RWPE2 (cell line): ENCODE measurements at regions not wholly inside any gene's neighbourhood (a gene's known extent, or its start where the extent isn't known, plus 50 kb on each side); places are given as distances from the start of the nearest gene placed in this dataset.
"Not testable (repeated sequence)": the region's sequence is repeated elsewhere in the genome, so short reads cannot be mapped to it uniquely, and the experiment has no call there.

ENCODE experiments used
- ATAC-seq: fragments of 200-7000 bp; cut with Tn5 transposase; 3 replicates; pipeline ENCODE4 v1.9.1; 2021; ENCODE audit warnings: low read depth
- DNase-seq: peaks from one replicate; pipeline ENCODE4 v3.0.0-alpha.2; 2020; ENCODE audit warnings: low spot score
- H3K27ac ChIP-seq: fragments of 450-650 bp; 2 replicates; pipeline ENCODE4 v1.5.1; 2017; ENCODE audit warnings: mild to moderate bottlenecking; ENCODE audit not compliant: poor library complexity, severe bottlenecking
- H3K27me3 ChIP-seq: fragments of 250-450 bp; sonication (Bioruptor Pico); 2 replicates; pipeline ENCODE4 v1.5.1; 2021; ENCODE audit warnings: mild to moderate bottlenecking, moderate library complexity; ENCODE audit not compliant: insufficient read depth, poor library complexity, severe bottlenecking
- H3K36me3 ChIP-seq: fragments of 250-450 bp; sonication (Bioruptor Pico); 2 replicates; pipeline ENCODE4 v1.5.1; 2020; ENCODE audit warnings: low read depth, mild to moderate bottlenecking, moderate library complexity
- H3K4me1 ChIP-seq: fragments of 250-450 bp; sonication (Bioruptor Pico); 2 replicates; pipeline ENCODE4 v1.5.1; 2021; ENCODE audit warnings: mild to moderate bottlenecking, moderate library complexity; ENCODE audit not compliant: insufficient read depth, poor library complexity, severe bottlenecking
- H3K4me3 ChIP-seq: fragments of 250-450 bp; sonication (Bioruptor Pico); 2 replicates; pipeline ENCODE4 v1.5.1; 2021; ENCODE audit warnings: mild to moderate bottlenecking, moderate library complexity; ENCODE audit not compliant: severe bottlenecking
- H3K9me3 ChIP-seq: fragments of 250-450 bp; sonication (Bioruptor Pico); 2 replicates; pipeline ENCODE4 v1.5.1; 2021; ENCODE audit warnings: mild to moderate bottlenecking, moderate library complexity; ENCODE audit not compliant: severe bottlenecking
- TF ChIP-seq, protein P1 (sequence below): fragments of 450-650 bp; IDR thresholded peaks from one replicate; pipeline ENCODE4 v1.5.1; 2017; ENCODE audit warnings: mild to moderate bottlenecking, moderate library complexity; ENCODE audit not compliant: poor library complexity, severe bottlenecking

DNA sequence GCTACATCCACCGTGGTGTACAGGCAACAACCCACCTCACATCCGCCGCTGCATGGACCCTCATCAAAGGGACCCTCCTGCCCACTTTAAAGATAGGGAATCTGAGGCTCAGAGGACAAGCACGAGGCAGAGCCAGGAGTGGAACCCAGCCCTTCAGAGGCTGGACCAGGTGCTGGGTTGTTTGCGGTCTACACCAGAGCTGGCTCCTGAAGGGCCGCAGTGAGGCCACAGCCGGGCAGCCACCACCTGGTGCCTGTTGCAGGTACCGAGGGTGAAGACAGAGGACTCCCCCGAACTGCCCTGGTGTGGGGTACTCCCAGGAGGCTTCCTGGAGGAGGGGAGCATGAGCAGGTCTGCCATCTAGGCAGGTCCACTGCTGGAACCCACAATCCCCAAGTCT lies 78.8 kb downstream of the DHCR7 start:
- Histone ChIP-seq H3K9me3 (no peaks in the 10 kb centered on the region), H3K4me3 (no peak overlapping the region), H3K27ac (no peak overlapping the region), H3K4me1 (no peaks in the 10 kb centered on the region), H3K36me3 (no peaks in the 10 kb centered on the region), H3K27me3 (no peaks in the 10 kb centered on the region)
- TF ChIP-seq, protein P1, sequence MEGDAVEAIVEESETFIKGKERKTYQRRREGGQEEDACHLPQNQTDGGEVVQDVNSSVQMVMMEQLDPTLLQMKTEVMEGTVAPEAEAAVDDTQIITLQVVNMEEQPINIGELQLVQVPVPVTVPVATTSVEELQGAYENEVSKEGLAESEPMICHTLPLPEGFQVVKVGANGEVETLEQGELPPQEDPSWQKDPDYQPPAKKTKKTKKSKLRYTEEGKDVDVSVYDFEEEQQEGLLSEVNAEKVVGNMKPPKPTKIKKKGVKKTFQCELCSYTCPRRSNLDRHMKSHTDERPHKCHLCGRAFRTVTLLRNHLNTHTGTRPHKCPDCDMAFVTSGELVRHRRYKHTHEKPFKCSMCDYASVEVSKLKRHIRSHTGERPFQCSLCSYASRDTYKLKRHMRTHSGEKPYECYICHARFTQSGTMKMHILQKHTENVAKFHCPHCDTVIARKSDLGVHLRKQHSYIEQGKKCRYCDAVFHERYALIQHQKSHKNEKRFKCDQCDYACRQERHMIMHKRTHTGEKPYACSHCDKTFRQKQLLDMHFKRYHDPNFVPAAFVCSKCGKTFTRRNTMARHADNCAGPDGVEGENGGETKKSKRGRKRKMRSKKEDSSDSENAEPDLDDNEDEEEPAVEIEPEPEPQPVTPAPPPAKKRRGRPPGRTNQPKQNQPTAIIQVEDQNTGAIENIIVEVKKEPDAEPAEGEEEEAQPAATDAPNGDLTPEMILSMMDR: no peak
- DNase-seq (no peak), ATAC-seq (no peak)

DNA sequence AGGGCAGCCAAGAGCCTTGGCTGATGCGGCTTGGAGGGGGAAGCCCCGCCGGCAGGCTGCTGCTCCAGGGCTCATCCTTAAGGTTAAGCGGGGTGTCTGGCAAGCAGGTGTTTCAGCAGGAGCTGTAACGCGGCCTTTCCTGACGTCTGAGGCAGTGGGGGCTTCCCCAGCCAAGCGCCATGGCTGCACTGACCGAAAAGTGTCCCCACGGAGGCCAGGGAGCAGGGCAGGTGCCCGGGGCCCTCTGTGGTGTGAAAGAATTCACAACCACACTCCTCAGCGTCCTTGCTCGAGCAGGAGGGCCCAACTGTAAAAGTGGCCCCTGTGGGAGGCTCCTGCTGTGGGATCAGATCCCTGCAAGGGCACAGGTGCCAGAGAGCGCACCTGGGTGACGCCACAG lies 79.2 kb downstream of the DHCR7 start:
- Histone ChIP-seq H3K27ac (no peak overlapping the region), H3K9me3 (no peaks in the 10 kb centered on the region), H3K36me3 (no peaks in the 10 kb centered on the region), H3K4me3 (no peak overlapping the region), H3K4me1 (no peaks in the 10 kb centered on the region), H3K27me3 (no peaks in the 10 kb centered on the region)
- ATAC-seq (no peak), DNase-seq (no peak)
- TF ChIP-seq, protein P1: no peak

DNA sequence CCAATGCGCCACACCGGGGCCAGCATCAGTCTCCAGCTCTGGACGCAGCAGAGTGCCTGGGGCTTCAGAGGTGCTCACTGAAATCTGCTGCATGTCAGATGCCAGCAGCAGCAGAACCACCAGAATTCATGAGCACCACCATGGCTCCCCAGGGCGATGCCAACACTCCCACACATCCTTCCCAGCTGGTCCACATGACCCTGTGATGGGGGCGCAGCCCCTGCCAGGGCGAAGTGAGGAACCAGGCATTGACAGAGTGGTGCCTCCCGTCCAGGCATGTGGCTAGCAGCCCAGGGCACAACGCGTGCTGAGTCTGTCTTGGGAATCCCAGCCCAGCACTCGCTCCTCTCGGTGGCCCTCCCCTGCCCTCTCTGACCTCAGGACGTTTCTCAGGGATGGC lies 80.4 kb downstream of the DHCR7 start:
- H3K27ac ChIP-seq: no peak overlapping the region
- no peaks in the 10 kb centered on the region for H3K9me3 ChIP-seq
- no peaks in the 10 kb centered on the region for H3K27me3 ChIP-seq
- TF ChIP-seq, protein P1: no peak
- H3K4me1 ChIP-seq: no peaks in the 10 kb centered on the region
- ATAC-seq: no peak
- H3K36me3 ChIP-seq: no peaks in the 10 kb centered on the region
- H3K4me3 ChIP-seq: no peak overlapping the region
- no peak for DNase-seq

DNA sequence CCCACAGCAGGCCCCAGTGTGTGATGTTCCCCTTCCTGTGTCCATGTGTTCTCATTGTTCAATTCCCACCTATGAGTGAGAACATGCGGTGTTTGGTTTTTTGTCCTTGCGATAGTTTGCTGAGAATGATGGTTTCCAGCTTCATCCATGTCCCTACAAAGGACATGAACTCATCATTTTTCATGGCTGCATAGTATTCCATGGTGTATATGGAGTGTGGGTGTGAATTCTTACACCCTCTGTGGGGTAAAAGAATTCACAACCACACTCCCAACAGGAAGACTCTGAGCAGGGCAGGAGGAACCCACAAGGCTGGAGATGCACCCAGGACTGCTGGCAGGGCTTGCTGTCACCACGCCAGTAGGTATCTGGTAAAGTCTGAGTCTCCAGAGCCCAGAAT lies 80.9 kb downstream of the DHCR7 start:
- not testable (repeated sequence) for H3K27me3 ChIP-seq, H3K4me3 ChIP-seq, DNase-seq, H3K9me3 ChIP-seq, ATAC-seq, H3K4me1 ChIP-seq, H3K27ac ChIP-seq, H3K36me3 ChIP-seq

DNA sequence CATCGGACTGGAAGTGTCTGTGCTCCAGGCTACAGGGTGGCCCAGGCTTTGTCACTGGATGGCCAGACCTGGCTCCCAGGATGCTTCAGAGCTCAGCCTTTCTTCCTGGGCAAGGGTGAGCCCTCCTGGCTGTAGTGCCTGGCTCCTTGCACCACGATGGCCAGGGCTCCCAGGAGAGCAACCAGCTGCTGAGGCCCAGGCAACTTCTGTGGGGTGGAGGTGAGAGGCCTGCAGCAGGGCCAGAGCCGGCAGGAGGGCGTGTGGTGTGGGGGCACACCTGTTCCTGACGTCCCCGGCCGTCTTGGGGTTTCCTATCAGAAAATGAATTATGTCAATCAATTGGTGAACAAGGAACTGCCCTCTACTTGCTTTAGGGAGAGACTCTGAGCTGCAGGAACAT lies 82.1 kb downstream of the DHCR7 start:
- no peak overlapping the region for H3K4me3 ChIP-seq
- TF ChIP-seq, protein P1: no peak
- H3K27ac ChIP-seq: no peak overlapping the region
- no peaks in the 10 kb centered on the region for H3K36me3 ChIP-seq
- ATAC-seq (no peak), DNase-seq (no peak)
- no peaks in the 10 kb centered on the region for H3K9me3 ChIP-seq
- no peaks in the 10 kb centered on the region for H3K4me1 ChIP-seq
- H3K27me3 ChIP-seq: no peaks in the 10 kb centered on the region

DNA sequence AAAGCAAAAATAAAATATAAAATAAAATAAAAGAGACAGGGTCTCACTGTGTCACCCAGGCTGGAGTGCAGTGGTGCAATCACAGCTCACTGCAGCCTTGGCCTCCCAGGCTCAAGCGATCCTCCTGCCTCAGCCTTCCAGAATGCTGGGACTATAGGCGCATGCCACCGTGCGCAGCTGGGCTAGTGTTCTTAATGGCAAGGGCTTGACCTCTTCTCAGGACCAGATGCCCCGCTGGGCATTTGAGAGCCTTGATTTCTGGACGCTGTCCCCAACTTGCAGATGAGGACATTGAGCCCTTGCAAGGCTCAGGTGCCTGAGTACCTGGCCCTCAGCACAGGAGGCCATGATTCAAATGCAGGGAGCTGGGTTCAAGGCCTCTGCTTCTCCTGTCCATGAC lies 82.6 kb downstream of the DHCR7 start:
- no peaks in the 10 kb centered on the region for H3K36me3 ChIP-seq
- H3K4me1 ChIP-seq: no peaks in the 10 kb centered on the region
- H3K9me3 ChIP-seq: no peaks in the 10 kb centered on the region
- no peak overlapping the region for H3K27ac ChIP-seq
- DNase-seq: no peak
- no peak for ATAC-seq
- H3K4me3 ChIP-seq: no peak overlapping the region
- H3K27me3 ChIP-seq: no peaks in the 10 kb centered on the region
- TF ChIP-seq, protein P1: no peak
